ENCODE measurements at regions not wholly inside any gene's neighbourhood (a gene's known extent, or its start where the extent isn't known, plus 50 kb on each side); places are given as distances from the start of the nearest gene placed in this dataset.

- Histone ChIP-seq H3K9me3 (ENCODE audit: low read length) (no peaks in the 10 kb centered on the region), H3K27me3 (ENCODE audit: insufficient read depth, low read length) (peaks cover 4% of the 10 kb centered on the region), H3K4me1 (ENCODE audit: insufficient read depth, low read length) (no peaks in the 10 kb centered on the region), H3K36me3 (ENCODE audit: insufficient read depth, low read length) (no peaks in the 10 kb centered on the region), H2AFZ (ENCODE audit: low read depth, low read length) (no peak overlapping the region), H3K4me3 (ENCODE audit: low read length) (no peak overlapping the region)
Measured at GRCh38 chr2:45316576-45317338, 294.3 kb downstream of the SRBD1 start.

- Histone ChIP-seq H2AFZ (ENCODE audit: low read depth, low read length) (no peak overlapping the region), H3K36me3 (ENCODE audit: insufficient read depth, low read length) (no peaks in the 10 kb centered on the region), H3K9me3 (ENCODE audit: low read length) (no peaks in the 10 kb centered on the region), H3K27me3 (ENCODE audit: insufficient read depth, low read length) (peaks cover 4% of the 10 kb centered on the region), H3K4me1 (ENCODE audit: insufficient read depth, low read length) (no peaks in the 10 kb centered on the region), H3K4me3 (ENCODE audit: low read length) (no peak overlapping the region)
Measured at GRCh38 chr2:45315861-45316260, 295.2 kb downstream of the SRBD1 start.

GRCh38 chr2:45312275-45312674 is 298.8 kb downstream of the SRBD1 start:
- H3K4me3 ChIP-seq (ENCODE audit: low read length) = no peak overlapping the region
- no peak overlapping the region for H2AFZ ChIP-seq (ENCODE audit: low read depth, low read length)
- H3K27me3 ChIP-seq (ENCODE audit: insufficient read depth, low read length) = peaks cover 4% of the 10 kb centered on the region
- H3K36me3 ChIP-seq (ENCODE audit: insufficient read depth, low read length) = no peaks in the 10 kb centered on the region
- H3K9me3 ChIP-seq (ENCODE audit: low read length) = peaks cover 2% of the 10 kb centered on the region
- no peaks in the 10 kb centered on the region for H3K4me1 ChIP-seq (ENCODE audit: insufficient read depth, low read length)

- Histone ChIP-seq H3K4me1 (ENCODE audit: insufficient read depth, low read length) (no peaks in the 10 kb centered on the region), H3K9me3 (ENCODE audit: low read length) (peaks cover 2% of the 10 kb centered on the region), H3K27me3 (ENCODE audit: insufficient read depth, low read length) (peaks cover 4% of the 10 kb centered on the region), H3K4me3 (ENCODE audit: low read length) (no peak overlapping the region), H2AFZ (ENCODE audit: low read depth, low read length) (no peak overlapping the region), H3K36me3 (ENCODE audit: insufficient read depth, low read length) (no peaks in the 10 kb centered on the region)
Measured at GRCh38 chr2:45311559-45311958, 299.5 kb downstream of the SRBD1 start.

GRCh38 chr2:45307147-45307546 is 297.9 kb upstream of the SIX2 start:
- peaks cover 2% of the 10 kb centered on the region for H3K9me3 ChIP-seq (ENCODE audit: low read length)
- H2AFZ ChIP-seq (ENCODE audit: low read depth, low read length) = no peak overlapping the region
- no peaks in the 10 kb centered on the region for H3K36me3 ChIP-seq (ENCODE audit: insufficient read depth, low read length)
- H3K4me3 ChIP-seq (ENCODE audit: low read length) = no peak overlapping the region
- H3K4me1 ChIP-seq (ENCODE audit: insufficient read depth, low read length) = no peaks in the 10 kb centered on the region
- no peaks in the 10 kb centered on the region for H3K27me3 ChIP-seq (ENCODE audit: insufficient read depth, low read length)

GRCh38 chr2:45305599-45305998 is 296.3 kb upstream of the SIX2 start:
- Histone ChIP-seq H3K9me3 (ENCODE audit: low read length) (peaks cover 2% of the 10 kb centered on the region), H3K4me3 (ENCODE audit: low read length) (no peak overlapping the region), H3K36me3 (ENCODE audit: insufficient read depth, low read length) (no peaks in the 10 kb centered on the region)

GRCh38 chr2:45303417-45304202 is 294.4 kb upstream of the SIX2 start:
- Histone ChIP-seq H3K4me1 (ENCODE audit: insufficient read depth, low read length) (no peaks in the 10 kb centered on the region), H3K4me3 (ENCODE audit: low read length) (no peak overlapping the region), H3K36me3 (ENCODE audit: insufficient read depth, low read length) (no peaks in the 10 kb centered on the region), H3K27me3 (ENCODE audit: insufficient read depth, low read length) (peaks cover 5% of the 10 kb centered on the region), H3K9me3 (ENCODE audit: low read length) (no peaks in the 10 kb centered on the region), H2AFZ (ENCODE audit: low read depth, low read length) (no peak overlapping the region)

More at GRCh38 chr2:45305599-45305998, 296.3 kb upstream of the SIX2 start:
- Histone ChIP-seq H2AFZ (ENCODE audit: low read depth, low read length) (no peak overlapping the region), H3K4me1 (ENCODE audit: insufficient read depth, low read length) (no peaks in the 10 kb centered on the region), H3K27me3 (ENCODE audit: insufficient read depth, low read length) (peaks cover 5% of the 10 kb centered on the region)

- no peaks in the 10 kb centered on the region for H3K9me3 ChIP-seq (ENCODE audit: low read length)
- no peaks in the 10 kb centered on the region for H3K4me1 ChIP-seq (ENCODE audit: insufficient read depth, low read length)
- H3K36me3 ChIP-seq (ENCODE audit: insufficient read depth, low read length) = no peaks in the 10 kb centered on the region
- H3K4me3 ChIP-seq (ENCODE audit: low read length) = no peak overlapping the region
- H2AFZ ChIP-seq (ENCODE audit: low read depth, low read length) = no peak overlapping the region
- peaks cover 5% of the 10 kb centered on the region for H3K27me3 ChIP-seq (ENCODE audit: insufficient read depth, low read length)
Measured at GRCh38 chr2:45301307-45302277, 292.3 kb upstream of the SIX2 start.

- Histone ChIP-seq H3K4me1 (ENCODE audit: insufficient read depth, low read length) (no peaks in the 10 kb centered on the region), H3K36me3 (ENCODE audit: insufficient read depth, low read length) (no peaks in the 10 kb centered on the region), H3K27me3 (ENCODE audit: insufficient read depth, low read length) (peaks cover 5% of the 10 kb centered on the region), H2AFZ (ENCODE audit: low read depth, low read length) (no peak overlapping the region), H3K9me3 (ENCODE audit: low read length) (no peaks in the 10 kb centered on the region), H3K4me3 (ENCODE audit: low read length) (no peak overlapping the region)
Measured at GRCh38 chr2:45300026-45300750, 290.9 kb upstream of the SIX2 start.

- H2AFZ ChIP-seq (ENCODE audit: low read depth, low read length) = no peak overlapping the region
- no peak overlapping the region for H3K4me3 ChIP-seq (ENCODE audit: low read length)
- no peaks in the 10 kb centered on the region for H3K4me1 ChIP-seq (ENCODE audit: insufficient read depth, low read length)
Measured at GRCh38 chr2:45299361-45299760, 290.1 kb upstream of the SIX2 start.

GRCh38 chr2:45293182-45293581 is 283.9 kb upstream of the SIX2 start:
- H3K27me3 ChIP-seq (ENCODE audit: insufficient read depth, low read length) = no peaks in the 10 kb centered on the region
- no peak overlapping the region for H3K4me3 ChIP-seq (ENCODE audit: low read length)
- H3K4me1 ChIP-seq (ENCODE audit: insufficient read depth, low read length) = no peaks in the 10 kb centered on the region
- no peaks in the 10 kb centered on the region for H3K36me3 ChIP-seq (ENCODE audit: insufficient read depth, low read length)
- H2AFZ ChIP-seq (ENCODE audit: low read depth, low read length) = no peak overlapping the region
- no peaks in the 10 kb centered on the region for H3K9me3 ChIP-seq (ENCODE audit: low read length)

More at GRCh38 chr2:45299361-45299760, 290.1 kb upstream of the SIX2 start:
- no peaks in the 10 kb centered on the region for H3K36me3 ChIP-seq (ENCODE audit: insufficient read depth, low read length)
- peaks cover 5% of the 10 kb centered on the region for H3K27me3 ChIP-seq (ENCODE audit: insufficient read depth, low read length)
- H3K9me3 ChIP-seq (ENCODE audit: low read length) = no peaks in the 10 kb centered on the region

GRCh38 chr2:45291296-45291701 is 282.0 kb upstream of the SIX2 start:
- no peak overlapping the region for H3K4me3 ChIP-seq (ENCODE audit: low read length)
- no peaks in the 10 kb centered on the region for H3K9me3 ChIP-seq (ENCODE audit: low read length)
- no peaks in the 10 kb centered on the region for H3K27me3 ChIP-seq (ENCODE audit: insufficient read depth, low read length)
- no peaks in the 10 kb centered on the region for H3K36me3 ChIP-seq (ENCODE audit: insufficient read depth, low read length)
- no peak overlapping the region for H2AFZ ChIP-seq (ENCODE audit: low read depth, low read length)
- H3K4me1 ChIP-seq (ENCODE audit: insufficient read depth, low read length) = no peaks in the 10 kb centered on the region
